NCI-H2107 (cell line): ENCODE measurements at regions not wholly inside any gene's neighbourhood (a gene's known extent, or its start where the extent isn't known, plus 50 kb on each side); places are given as distances from the start of the nearest gene placed in this dataset.

Source experiments
- DNase-seq: peaks from one replicate; lab custom pipeline; 2025; lab: John Stamatoyannopoulos, UW

DNA sequence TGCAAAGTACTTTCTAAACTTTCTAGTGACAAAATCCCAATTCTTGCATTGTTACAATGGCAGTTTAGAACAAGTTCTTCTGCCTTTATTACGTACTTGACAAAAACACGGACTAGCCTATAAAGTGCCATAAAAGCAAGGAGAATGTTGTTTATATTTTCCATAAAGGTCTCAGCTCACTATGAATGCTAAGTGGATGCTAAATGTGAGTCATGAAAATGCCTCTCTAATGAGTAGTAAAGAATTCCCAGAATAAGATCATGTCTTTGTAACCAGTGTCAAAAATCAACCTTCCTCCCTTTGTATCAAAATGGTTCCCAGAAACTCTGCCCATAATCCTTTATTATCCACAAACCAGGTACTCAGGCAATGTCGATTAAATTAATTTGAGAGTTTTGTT lies 539.8 kb upstream of the SLIT2 start:
- no peak for DNase-seq

DNA sequence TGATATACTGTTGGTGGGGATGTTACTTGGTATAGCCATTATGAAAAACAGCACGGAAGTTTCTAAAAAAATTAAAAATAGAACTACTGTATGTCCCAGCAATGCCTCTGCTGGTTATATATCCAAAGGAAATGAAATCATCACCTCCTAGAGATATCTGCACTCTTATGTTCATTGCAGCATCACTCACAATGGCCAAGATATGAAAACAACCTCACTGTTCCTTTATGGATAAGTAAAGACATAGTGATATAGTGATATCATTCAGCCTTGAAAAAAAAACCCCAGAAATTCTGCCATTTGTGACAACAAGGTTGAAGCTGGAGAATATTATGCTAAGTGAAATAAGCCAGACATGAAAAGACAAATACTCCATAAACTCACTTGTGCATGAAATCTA lies 543.8 kb upstream of the SLIT2 start:
- no peak for DNase-seq

- no peak for DNase-seq
Measured at GRCh38 chr4:19703391-19703790, 548.3 kb upstream of the SLIT2 start.

DNA sequence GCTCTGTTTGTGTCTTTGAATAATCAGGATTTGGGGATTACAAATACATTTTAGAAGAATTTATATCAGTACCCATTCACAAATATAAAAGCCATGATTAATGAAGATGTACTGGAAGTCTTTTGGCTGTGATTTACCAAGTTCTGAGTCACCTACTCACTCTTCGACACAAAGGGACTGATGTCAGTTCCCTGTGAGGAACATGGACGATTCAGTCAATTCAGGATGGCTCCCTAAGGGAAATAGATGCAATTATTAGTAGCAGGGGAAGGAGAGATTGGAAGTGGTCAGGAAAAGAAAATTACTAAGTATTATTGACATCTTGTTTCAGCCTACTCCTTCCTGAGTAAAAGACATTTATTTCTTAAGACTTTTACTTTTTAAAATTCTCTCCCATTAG lies 550.7 kb upstream of the SLIT2 start:
- no peak for DNase-seq

- DNase-seq = no peak
Measured at GRCh38 chr4:19698961-19699360, 552.7 kb upstream of the SLIT2 start.

GRCh38 chr4:19694812-19695211 lies 556.9 kb upstream of the SLIT2 start:
- DNase-seq = no peak

- no peak for DNase-seq
Measured at GRCh38 chr4:19693936-19694570, 557.7 kb upstream of the SLIT2 start.

- DNase-seq = no peak
Measured at GRCh38 chr4:19689511-19689910, 562.2 kb upstream of the SLIT2 start.

DNA sequence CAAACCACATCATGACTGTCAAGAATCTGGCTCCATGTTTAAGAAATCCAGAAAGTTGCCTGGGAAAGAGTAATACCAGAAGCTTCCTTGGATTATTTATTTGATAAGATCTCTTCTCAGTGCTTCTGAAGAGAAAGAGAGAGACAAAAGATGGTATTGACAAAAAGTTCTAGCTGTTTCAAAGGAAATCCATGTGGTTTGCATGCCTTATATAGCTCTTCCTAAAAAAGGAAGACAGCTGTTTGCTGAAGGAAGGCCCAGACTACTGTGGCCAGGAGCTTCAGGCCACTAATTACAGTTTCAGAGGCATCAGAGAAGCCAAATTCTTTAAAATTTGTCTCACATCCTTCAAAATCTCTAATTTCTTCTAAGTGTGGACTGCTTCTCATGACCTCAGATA lies 565.2 kb upstream of the SLIT2 start:
- DNase-seq = no peak

DNA sequence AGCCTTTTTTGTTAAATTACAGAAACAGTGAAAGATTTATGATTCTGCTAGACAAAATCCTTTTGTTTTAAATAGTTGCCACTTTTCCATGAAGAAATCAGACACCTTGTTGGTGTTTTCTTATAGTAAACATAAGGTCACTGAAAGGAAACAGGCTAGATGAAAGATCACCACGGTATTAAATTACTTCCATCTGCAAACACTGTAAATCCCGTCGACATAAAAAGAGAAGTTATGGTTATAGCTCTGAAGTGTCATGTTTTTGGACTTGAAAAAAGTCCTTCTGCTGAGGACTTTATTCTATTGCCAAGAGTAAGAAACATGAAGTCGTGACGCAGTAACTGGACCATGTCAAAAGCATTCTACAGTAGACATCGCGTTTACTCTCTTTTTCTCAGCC lies 567.6 kb upstream of the SLIT2 start:
- DNase-seq = no peak

DNA sequence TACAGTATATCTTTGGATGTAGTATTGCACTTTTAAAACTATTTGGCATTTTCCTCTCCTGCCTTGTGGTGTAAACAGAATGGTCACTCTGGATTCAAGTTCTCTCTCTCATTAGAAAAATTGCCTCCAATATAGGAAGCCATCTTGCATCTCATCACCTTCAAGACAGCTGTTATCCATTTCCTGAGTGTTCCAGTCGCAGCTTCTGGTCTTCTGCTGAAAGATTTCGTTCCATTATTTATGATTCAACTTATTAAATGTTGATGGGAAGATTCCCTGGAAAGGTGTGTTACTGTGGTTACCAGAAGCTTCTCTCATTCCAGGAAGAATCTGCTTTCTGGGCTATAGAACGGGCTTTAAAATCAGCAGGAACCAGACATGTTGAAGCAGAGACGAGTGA lies 568.3 kb upstream of the SLIT2 start:
- no peak for DNase-seq

DNA sequence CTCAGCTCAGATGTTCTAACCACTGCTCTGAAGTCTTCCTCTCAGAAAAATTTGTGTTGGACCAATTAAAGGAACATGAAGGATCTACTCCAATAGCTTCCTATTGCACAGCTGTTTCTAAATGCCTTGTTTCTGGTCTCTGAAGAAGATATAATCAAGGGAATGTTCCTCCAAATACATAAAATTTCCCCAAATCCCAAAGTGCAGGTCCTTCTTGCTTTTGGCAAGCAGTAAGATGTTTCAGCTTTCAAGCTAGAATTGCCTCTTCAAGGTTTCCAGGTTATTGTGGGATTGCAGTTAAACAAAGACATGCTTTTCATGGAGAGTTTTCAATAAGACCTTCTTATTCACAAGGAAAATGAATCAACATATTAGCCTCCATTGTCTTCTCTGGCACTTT lies 574.5 kb upstream of the SLIT2 start:
- DNase-seq = no peak

GRCh38 chr4:19675172-19675811 lies 576.4 kb upstream of the SLIT2 start:
- no peak for DNase-seq

- DNase-seq = no peak
Measured at GRCh38 chr4:19659101-19659500, 592.6 kb upstream of the SLIT2 start.

DNA sequence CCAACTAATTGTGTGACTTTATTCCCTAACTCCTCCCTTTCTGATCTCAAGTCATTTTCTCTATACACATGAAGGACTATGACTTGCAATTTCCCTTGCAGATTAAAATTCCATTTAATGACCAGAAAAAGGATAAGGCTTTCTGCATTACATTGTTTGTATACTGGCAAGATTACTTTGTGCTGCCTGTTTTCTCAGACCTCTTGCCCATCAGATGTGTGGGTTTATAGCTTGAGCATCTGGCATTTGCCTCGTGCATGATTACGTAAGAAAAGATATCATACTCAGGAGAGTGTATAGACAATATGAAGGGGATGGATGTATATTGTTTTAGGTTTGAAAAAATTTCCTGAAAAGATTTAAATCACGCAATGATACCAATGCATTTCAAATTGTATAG lies 593.8 kb upstream of the SLIT2 start:
- DNase-seq = no peak

GRCh38 chr4:19655666-19656065 lies 596.0 kb upstream of the SLIT2 start:
- no peak for DNase-seq

GRCh38 chr4:19650903-19651864 lies 600.5 kb upstream of the SLIT2 start:
- DNase-seq = no peak

GRCh38 chr4:19645589-19645988 lies 606.1 kb upstream of the SLIT2 start:
- DNase-seq = no peak

GRCh38 chr4:19636451-19636850 lies 615.3 kb upstream of the SLIT2 start:
- no peak for DNase-seq

DNA sequence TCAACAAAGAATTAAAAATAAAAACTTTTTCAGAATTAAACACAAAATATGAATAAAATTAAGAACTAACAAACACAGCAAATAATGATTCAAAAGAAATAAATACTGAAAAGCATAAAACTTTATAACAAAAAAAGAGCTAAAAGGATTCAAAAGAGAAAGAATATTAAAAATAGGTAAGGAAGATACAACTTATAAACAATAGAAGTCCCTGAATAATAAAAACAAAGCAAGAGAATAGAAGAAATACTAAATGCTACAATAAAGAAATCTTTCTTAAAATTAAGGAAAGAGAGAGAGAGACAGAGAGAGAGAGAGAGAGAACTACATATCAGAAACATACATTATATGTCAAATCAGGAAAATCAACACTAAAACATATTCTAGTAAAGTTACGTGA lies 619.9 kb upstream of the SLIT2 start:
- no peak for DNase-seq

GRCh38 chr4:19623866-19624265 lies 627.8 kb upstream of the SLIT2 start:
- DNase-seq = no peak

- DNase-seq = no peak
Measured at GRCh38 chr4:19615086-19615689, 636.5 kb upstream of the SLIT2 start.

DNA sequence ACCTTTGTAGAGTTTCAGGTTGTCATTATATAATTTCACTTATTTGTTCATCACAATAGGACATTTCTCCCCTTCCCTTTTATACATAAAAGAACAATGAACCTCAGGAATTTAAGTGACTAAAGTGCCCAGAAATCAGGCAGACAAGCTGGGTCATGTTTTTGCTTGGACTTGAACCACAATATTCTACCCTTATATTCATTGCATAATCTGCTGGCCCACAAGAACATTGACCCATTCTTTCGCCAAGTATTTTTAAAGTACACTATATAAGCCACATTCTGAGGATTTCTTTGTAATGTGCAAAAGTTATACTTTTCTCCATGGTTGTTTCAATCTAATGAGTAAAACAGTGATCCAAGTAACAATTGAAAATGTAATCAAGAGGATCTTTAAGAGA lies 637.5 kb upstream of the SLIT2 start:
- DNase-seq = no peak
